Mucosa of descending colon (tissue), 3 donors: ENCODE measurements at regions not wholly inside any gene's neighbourhood (a gene's known extent, or its start where the extent isn't known, plus 50 kb on each side); places are given as distances from the start of the nearest gene placed in this dataset.

Experiments used
- ATAC-seq: fragments of 200-7000 bp; cut with Tn5 transposase; one replicate; pipeline ENCODE4 v1.9.1; 2020; ENCODE audit warnings: mild to moderate bottlenecking, moderate library complexity
- DNase-seq, 3 donors: peaks; one replicate each; pipeline ENCODE4 v3.0.0-alpha.2; 2020
- H3K36me3 ChIP-seq: fragments of 200-600 bp; one replicate; pipeline ENCODE4 v1.8.0; 2021; ENCODE audit warnings: low read depth, mild to moderate bottlenecking
- H3K4me1 ChIP-seq: fragments of 200-600 bp; one replicate; pipeline ENCODE4 v1.8.0; 2021; ENCODE audit warnings: low read depth, mild to moderate bottlenecking
- H3K4me3 ChIP-seq: fragments of 200-600 bp; one replicate; pipeline ENCODE4 v1.8.0; 2021; ENCODE audit warnings: mild to moderate bottlenecking
- H3K9me3 ChIP-seq: fragments of 200-600 bp; one replicate; pipeline ENCODE4 v1.8.0; 2021; ENCODE audit warnings: mild to moderate bottlenecking
- CTCF ChIP-seq: fragments of 200-600 bp; IDR thresholded peaks from one replicate; pipeline ENCODE4 v1.8.0; 2022; ENCODE audit warnings: antibody characterized with exemption, mild to moderate bottlenecking
- intact Hi-C, 2 donors: fragments of 100-400 bp; cut with DNase I in 1 of 2; cut with micrococcal nuclease in 1 of 2; formaldehyde crosslinking; loops; one replicate each; pipeline versions ENCODE4 v1.11.0 to v1.11.1; 2022; cut with DNase I, micrococcal nuclease
- donor health status: DM: no; HTN: no; CAD: no; lungs with moderate emphysema.
- donor health status: DM: no; HTN: no; CAD: no.
- donor health status: DM: no; HTN: yes; CAD: no.

- Histone ChIP-seq H3K9me3 (no peaks in the 10 kb centered on the region), H3K36me3 (no peaks in the 10 kb centered on the region), H3K4me3 (no peak overlapping the region), H3K4me1 (no peaks in the 10 kb centered on the region)
- DNase-seq (no peak), ATAC-seq (no peak)
- TF ChIP-seq CTCF: no peak
- intact Hi-C loops: no loop called here
These were observed 105.6 kb upstream of the JADE1 start for GRCh38 chr4:128703948-128704347.

DNA sequence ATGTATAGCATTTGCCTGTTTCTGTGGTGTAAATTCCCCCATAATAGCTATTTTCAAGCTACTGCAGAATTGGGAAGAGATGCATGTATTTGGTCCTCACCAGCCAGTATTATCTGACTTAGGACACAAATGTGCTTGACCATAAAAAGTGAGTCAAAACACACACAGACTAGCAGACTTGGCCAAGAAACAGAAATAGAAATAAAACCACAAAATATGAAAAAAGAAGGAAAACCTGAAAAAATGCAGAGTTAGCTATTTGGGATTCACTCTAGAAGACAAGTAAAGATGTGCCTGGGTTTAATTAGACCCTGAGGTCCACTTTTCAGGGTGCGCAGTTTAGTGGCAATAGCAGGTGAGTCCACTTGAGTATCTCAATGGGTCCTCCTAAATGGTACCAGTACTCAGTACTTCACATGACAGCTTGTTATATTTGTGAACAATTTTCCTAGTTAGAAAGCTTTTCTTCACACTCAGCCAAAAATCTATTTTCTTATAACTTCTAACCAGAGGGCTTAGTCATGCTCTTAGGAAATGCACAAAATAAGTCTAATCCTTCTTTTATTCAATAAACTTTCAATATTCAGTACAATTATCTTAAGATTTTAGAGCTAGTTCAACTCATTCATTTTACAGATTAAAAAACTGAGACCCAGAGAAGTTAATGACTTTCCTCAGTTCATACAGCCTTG, 108.7 kb upstream of the JADE1 start:
- H3K36me3 ChIP-seq: no peaks in the 10 kb centered on the region
- no peak for DNase-seq
- no peaks in the 10 kb centered on the region for H3K9me3 ChIP-seq
- no peak for ATAC-seq
- TF ChIP-seq CTCF: no peak
- intact Hi-C loops: no loop called here
- H3K4me1 ChIP-seq: no peaks in the 10 kb centered on the region
- no peak overlapping the region for H3K4me3 ChIP-seq

DNA sequence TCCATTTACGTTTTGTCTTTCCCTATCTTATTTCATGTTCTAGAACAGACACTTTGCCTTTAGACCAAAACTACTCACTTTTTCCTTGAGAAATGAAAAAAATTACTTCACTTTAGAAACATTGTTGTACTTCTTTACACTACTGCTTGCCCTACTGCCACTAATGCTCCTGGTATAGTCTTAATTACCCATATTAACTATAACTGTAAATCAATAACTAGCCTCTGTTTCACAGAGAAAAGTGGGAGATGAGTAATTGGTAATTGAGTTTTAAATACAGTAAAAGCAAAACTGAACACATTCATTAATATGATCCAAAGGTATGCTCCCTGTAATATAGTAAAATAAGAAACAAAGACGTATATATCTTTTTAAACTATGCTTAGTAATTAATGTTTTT, 111.1 kb upstream of the JADE1 start:
- ATAC-seq: no peak

DNA sequence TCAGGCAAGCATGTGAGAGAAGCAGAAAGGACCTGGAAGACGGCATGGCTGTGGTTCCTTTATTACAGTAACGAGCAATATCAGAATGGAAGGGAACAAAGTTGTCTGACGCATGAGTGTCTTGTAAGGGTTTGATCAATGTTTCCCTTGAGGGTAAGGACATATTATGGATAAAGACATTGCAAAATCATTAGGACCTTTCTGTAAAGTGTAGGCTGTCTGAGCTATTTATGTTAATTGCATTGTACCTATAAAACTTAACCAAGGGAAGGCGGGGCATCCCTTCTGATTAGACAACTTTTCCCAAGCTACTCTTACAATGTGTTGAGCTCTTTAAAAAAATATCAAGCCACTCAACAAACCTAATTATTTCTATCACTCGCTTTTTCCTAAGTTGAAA, 112.2 kb upstream of the JADE1 start:
- no peaks in the 10 kb centered on the region for H3K9me3 ChIP-seq
- ATAC-seq (no peak), DNase-seq (peak in 1 of 3 donors; percentile 10)
- H3K36me3 ChIP-seq: no peaks in the 10 kb centered on the region
- H3K4me1 ChIP-seq: no peaks in the 10 kb centered on the region
- intact Hi-C loops: no loop called here
- no peak overlapping the region for H3K4me3 ChIP-seq
- no peak for TF ChIP-seq CTCF

More for the DNA sequence above, 111.1 kb upstream of the JADE1 start:
- no peak overlapping the region for H3K4me3 ChIP-seq
- no peaks in the 10 kb centered on the region for H3K36me3 ChIP-seq
- intact Hi-C loops: no loop called here
- no peaks in the 10 kb centered on the region for H3K4me1 ChIP-seq
- no peak for DNase-seq
- no peak for TF ChIP-seq CTCF
- H3K9me3 ChIP-seq: no peaks in the 10 kb centered on the region

DNA sequence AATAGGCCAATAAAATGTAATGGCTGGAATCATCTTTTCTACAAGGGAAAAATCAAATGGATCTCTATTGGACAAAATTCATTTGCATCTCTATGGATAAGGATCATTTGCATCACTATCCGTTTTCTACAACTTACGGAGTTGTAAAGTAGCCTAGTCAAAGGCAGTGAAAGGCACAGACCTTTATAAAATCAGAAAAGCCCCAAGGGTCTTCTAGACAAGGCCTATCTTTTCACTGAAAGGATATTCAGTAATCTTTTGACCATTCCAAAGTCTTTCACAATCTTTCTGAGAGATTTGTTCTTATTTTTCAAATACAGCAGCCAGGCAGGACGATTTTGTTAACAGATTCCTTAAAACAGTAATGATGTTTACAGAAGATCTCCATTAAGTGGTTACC, 119.5 kb upstream of the JADE1 start:
- no peak for DNase-seq
- ATAC-seq: no peak
- Histone ChIP-seq H3K4me3 (no peak overlapping the region), H3K9me3 (no peaks in the 10 kb centered on the region), H3K4me1 (peaks cover 6% of the 10 kb centered on the region), H3K36me3 (no peaks in the 10 kb centered on the region)
- no peak for TF ChIP-seq CTCF
- intact Hi-C loops: no loop called here
